Prostate gland (tissue), 2 donors: ENCODE measurements at regions not wholly inside any gene's neighbourhood (a gene's known extent, or its start where the extent isn't known, plus 50 kb on each side); places are given as distances from the start of the nearest gene placed in this dataset.

Experiments used
- DNase-seq: peaks from one replicate; pipeline ENCODE4 v3.0.0-alpha.2; 2019; ENCODE audit warnings: low spot score
- H3K27ac ChIP-seq, 2 donors: fragments of 200-600 bp; sonication (generic); 2 replicates each; pipeline ENCODE4 v1.5.1; 2017 to 2019
- H3K27me3 ChIP-seq: fragments of 200-600 bp; sonication (generic); replicated peaks from 2 replicates; pipeline ENCODE4 v1.5.1; 2019; ENCODE audit not compliant: insufficient read depth
- H3K36me3 ChIP-seq, 2 donors: fragments of 200-600 bp; sonication (generic); 1 replicate in 1 of 2; 2 replicates in 1 of 2; pipeline versions ENCODE4 v1.5.1 to v1.8.1; 2017 to 2019
- H3K4me1 ChIP-seq: fragments of 200-600 bp; sonication (generic); replicated peaks from 2 replicates; pipeline ENCODE4 v1.5.1; 2019
- H3K4me3 ChIP-seq, 2 donors: fragments of 200-600 bp; sonication (generic); 2 replicates each; pipeline ENCODE4 v1.5.1; 2017 to 2019
- H3K9me3 ChIP-seq: fragments of 200-600 bp; sonication (generic); 2 replicates; pipeline ENCODE4 v1.5.1; 2017
- POLR2A ChIP-seq: fragments of 450-650 bp; IDR thresholded peaks from one replicate; pipeline ENCODE4 v1.6.1; 2016; ENCODE audit warnings: antibody characterized with exemption, mild to moderate bottlenecking
- POLR2AphosphoS5 ChIP-seq: sonication (generic); formaldehyde crosslinking; IDR thresholded peaks from one replicate; pipeline ENCODE4 v1.6.1; 2017; ENCODE audit warnings: antibody characterized with exemption
- WGBS: methylation state at CpG from one replicate; pipeline ENCODE4 v1.1.5; 2018; 5-methylcytosine and 5-hydroxymethylcytosine counted together
- intact Hi-C: fragments of 100-400 bp; cut with DNase I; formaldehyde crosslinking; loops from one replicate; pipeline ENCODE4 v1.14.2; 2022
- TF ChIP-seq, protein P1 (sequence below), 4 experiments: fragments of 200-600 bp in 2 of 4; fragments of 450-650 bp in 2 of 4; sonication (generic) in 2 of 4; IDR thresholded peaks; 1 replicate in 3 of 4; 2 replicates in 1 of 4; pipeline ENCODE4 v1.5.1; 2016 to 2019; ENCODE audit warnings: antibody characterized with exemption in 4 of 4, mild to moderate bottlenecking in 2 of 4, moderate library complexity in 2 of 4

DNA sequence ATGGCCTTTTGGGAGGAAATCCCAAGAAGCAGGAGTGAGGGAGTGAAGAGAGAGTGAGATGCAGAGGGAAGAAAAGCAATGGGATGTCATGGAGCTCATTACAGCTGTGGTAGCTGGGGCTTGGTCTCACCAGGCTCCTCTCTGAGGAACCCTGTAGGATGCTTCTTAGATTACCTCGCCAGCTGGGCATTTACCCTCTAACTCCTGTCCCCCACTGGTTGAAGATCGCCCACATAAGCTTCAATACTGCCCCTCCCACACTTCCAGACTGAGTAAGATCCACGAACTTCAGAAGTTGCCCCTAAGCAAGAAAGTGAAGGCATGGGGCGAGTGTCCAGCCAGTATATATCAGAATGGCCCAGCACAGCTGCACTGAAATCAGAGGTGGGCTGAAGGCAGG lies 58.1 kb upstream of the SLC35B4 start:
- no peak overlapping the region for H3K4me3 ChIP-seq
- no peaks in the 10 kb centered on the region for H3K9me3 ChIP-seq
- 90% methylated on average over 4 of the region's 4 CpGs for WGBS
- no peaks in the 10 kb centered on the region for H3K27me3 ChIP-seq
- intact Hi-C loops: no loop called here
- no peak for DNase-seq
- H3K4me1 ChIP-seq: no peaks in the 10 kb centered on the region
- H3K27ac ChIP-seq: no peak overlapping the region
- TF ChIP-seq POLR2AphosphoS5: no peak
- TF ChIP-seq, protein P1, sequence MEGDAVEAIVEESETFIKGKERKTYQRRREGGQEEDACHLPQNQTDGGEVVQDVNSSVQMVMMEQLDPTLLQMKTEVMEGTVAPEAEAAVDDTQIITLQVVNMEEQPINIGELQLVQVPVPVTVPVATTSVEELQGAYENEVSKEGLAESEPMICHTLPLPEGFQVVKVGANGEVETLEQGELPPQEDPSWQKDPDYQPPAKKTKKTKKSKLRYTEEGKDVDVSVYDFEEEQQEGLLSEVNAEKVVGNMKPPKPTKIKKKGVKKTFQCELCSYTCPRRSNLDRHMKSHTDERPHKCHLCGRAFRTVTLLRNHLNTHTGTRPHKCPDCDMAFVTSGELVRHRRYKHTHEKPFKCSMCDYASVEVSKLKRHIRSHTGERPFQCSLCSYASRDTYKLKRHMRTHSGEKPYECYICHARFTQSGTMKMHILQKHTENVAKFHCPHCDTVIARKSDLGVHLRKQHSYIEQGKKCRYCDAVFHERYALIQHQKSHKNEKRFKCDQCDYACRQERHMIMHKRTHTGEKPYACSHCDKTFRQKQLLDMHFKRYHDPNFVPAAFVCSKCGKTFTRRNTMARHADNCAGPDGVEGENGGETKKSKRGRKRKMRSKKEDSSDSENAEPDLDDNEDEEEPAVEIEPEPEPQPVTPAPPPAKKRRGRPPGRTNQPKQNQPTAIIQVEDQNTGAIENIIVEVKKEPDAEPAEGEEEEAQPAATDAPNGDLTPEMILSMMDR (IDR thresholded peaks at IDR 0.05): no peak
- TF ChIP-seq POLR2A: no peak
- H3K36me3 ChIP-seq: no peaks in the 10 kb centered on the region

DNA sequence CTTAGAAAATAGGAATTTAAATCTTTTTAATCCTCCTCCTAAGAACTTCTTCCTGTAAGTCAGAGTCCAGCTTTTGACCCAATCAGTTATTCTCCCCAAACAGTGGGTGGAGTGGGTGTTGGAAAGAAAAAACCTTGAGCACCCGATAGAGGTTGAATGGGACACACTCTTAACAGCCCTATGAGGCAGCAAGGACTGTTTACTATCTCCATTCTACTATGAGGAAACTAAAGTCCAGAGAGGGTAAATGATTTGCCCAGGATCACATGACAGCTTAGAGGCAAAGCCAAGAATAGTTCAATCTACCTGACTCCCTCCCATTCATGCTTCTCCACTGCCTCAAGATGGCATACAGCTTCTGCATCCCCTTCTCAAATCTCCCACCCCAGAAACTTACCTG lies 57.6 kb upstream of the SLC35B4 start:
- DNase-seq: no peak
- no peak overlapping the region for H3K27ac ChIP-seq
- 84% methylated on average over 1 of the region's 1 CpG for WGBS
- TF ChIP-seq, protein P1 (IDR thresholded peaks at IDR 0.05): no peak
- no peak for TF ChIP-seq POLR2AphosphoS5
- TF ChIP-seq POLR2A: no peak
- no peak overlapping the region for H3K4me3 ChIP-seq
- intact Hi-C loops: no loop called here
- H3K4me1 ChIP-seq: no peaks in the 10 kb centered on the region
- H3K27me3 ChIP-seq: no peaks in the 10 kb centered on the region
- no peaks in the 10 kb centered on the region for H3K36me3 ChIP-seq
- H3K9me3 ChIP-seq: no peaks in the 10 kb centered on the region

DNA sequence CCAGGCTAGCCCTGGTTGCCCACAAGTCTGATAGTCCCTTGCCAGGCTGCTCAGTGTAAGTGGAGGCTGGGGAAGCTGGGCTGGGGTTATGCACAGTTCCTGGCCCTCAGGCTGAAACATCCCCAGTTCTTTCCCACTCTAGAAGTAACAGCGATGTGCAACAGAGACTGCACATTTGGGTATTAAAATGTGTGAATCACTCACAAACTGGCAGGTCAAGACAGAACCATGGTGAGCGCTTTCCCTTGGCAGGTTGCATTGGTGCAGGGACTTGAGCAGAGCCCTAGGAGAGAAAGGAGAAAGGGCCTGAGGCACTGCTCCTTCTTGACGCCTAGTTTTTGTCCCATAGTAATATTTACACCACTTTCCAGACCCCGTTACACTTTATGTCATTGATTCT lies 56.1 kb upstream of the SLC35B4 start:
- intact Hi-C loops: no loop called here
- no peak for TF ChIP-seq POLR2AphosphoS5
- TF ChIP-seq, protein P1 (IDR thresholded peaks at IDR 0.05): no peak
- no peak for TF ChIP-seq POLR2A
- Histone ChIP-seq H3K4me3 (no peak overlapping the region), H3K27me3 (no peaks in the 10 kb centered on the region), H3K4me1 (no peaks in the 10 kb centered on the region), H3K9me3 (no peaks in the 10 kb centered on the region), H3K36me3 (no peaks in the 10 kb centered on the region), H3K27ac (no peak overlapping the region)
- no peak for DNase-seq
- 95% methylated on average over 4 of the region's 4 CpGs for WGBS

DNA sequence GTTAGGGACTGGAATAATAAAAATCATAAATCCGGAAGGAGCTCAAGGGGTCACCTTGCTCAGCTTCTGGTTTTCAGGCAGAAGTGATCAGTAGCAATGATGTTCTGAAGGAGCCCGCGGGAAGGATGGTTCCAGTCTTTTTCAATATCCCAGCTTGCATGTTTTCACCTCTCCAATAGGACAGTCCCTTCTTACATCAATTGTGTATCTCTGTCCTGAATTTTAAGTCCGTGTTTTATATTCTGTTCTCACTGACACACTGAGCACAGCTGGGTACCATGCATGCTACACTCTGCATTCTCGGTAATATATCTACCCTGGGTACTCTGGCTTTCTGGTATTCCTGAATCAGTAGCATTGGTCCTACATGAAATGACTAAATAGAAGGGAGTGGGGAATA lies 55.2 kb upstream of the SLC35B4 start:
- DNase-seq: no peak
- TF ChIP-seq, protein P1 (IDR thresholded peaks at IDR 0.05): no peak
- TF ChIP-seq POLR2AphosphoS5: no peak
- no peak for TF ChIP-seq POLR2A
- Histone ChIP-seq H3K4me3 (no peak overlapping the region), H3K4me1 (no peaks in the 10 kb centered on the region), H3K36me3 (no peaks in the 10 kb centered on the region), H3K27ac (no peak overlapping the region), H3K27me3 (no peaks in the 10 kb centered on the region), H3K9me3 (no peaks in the 10 kb centered on the region)
- intact Hi-C loops: no loop called here
- WGBS: 93% methylated on average over 5 of the region's 5 CpGs

DNA sequence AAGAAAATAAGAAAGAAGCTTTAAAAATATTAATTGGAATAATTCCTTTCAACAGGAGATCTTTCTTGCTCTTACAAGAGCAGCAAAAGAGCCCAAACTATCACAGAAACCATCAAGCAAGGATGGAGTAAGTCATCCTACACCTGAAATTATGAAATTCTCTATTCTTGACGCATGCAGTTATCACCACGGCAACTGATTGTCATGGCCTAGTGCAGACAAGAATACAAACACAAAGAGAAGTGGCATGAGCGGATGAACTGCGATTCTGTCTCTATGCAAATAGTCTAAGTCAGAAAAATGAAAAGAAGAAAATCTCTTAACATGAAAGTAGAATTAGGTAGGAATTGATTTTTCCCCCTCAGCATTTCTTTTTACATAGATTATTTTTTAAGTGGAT lies 54.8 kb upstream of the SLC35B4 start:
- H3K36me3 ChIP-seq: no peaks in the 10 kb centered on the region
- H3K4me3 ChIP-seq: no peak overlapping the region
- H3K9me3 ChIP-seq: no peaks in the 10 kb centered on the region
- intact Hi-C loops: no loop called here
- TF ChIP-seq, protein P1 (IDR thresholded peaks at IDR 0.05): no peak
- TF ChIP-seq POLR2A (no peak), POLR2AphosphoS5 (no peak)
- no peaks in the 10 kb centered on the region for H3K4me1 ChIP-seq
- 82% methylated on average over 4 of the region's 4 CpGs for WGBS
- DNase-seq: no peak
- H3K27me3 ChIP-seq: no peaks in the 10 kb centered on the region
- no peak overlapping the region for H3K27ac ChIP-seq
